Activated T-helper 1 cell treated with anti-CD3 and anti-CD28 coated beads, Interleukin-12 subunit alpha, Interleukin-12 subunit beta, Interleukin-2, Interleukin-4 antibody, amounts not matched to agents 30 ng/mL and 10 ng/mL and 1 ng/mL, durations not matched to agents 14 hours and 24 hours and 36 hours (primary cell): ENCODE measurements at regions not wholly inside any gene's neighbourhood (a gene's known extent, or its start where the extent isn't known, plus 50 kb on each side); places are given as distances from the start of the nearest gene placed in this dataset.

Experiments
- DNase-seq: peaks from one replicate; pipeline ENCODE4 v3.0.0; 2021; ENCODE audit warnings: low spot score
- H3K27ac Mint-ChIP-seq: one replicate; pipeline ENCODE4 v1.8.0; 2021; ENCODE audit warnings: mild to moderate bottlenecking, mixed read lengths
- H3K27me3 Mint-ChIP-seq: one replicate; pipeline ENCODE4 v1.8.0; 2022; ENCODE audit warnings: mild to moderate bottlenecking, moderate library complexity, mixed read lengths; ENCODE audit not compliant: insufficient read depth
- H3K36me3 Mint-ChIP-seq: one replicate; pipeline ENCODE4 v1.8.0; 2021; ENCODE audit warnings: low read depth, mixed read lengths
- H3K4me1 Mint-ChIP-seq: one replicate; pipeline ENCODE4 v1.8.0; 2021; ENCODE audit warnings: low read depth, mixed read lengths
- H3K4me3 Mint-ChIP-seq: one replicate; pipeline ENCODE4 v1.8.0; 2021; ENCODE audit warnings: mild to moderate bottlenecking, moderate library complexity, mixed read lengths
- H3K9me3 Mint-ChIP-seq: one replicate; pipeline ENCODE4 v1.8.0; 2021; ENCODE audit warnings: mixed read lengths
- intact Hi-C: fragments of 100-400 bp; cut with micrococcal nuclease; formaldehyde crosslinking; loops from one replicate; pipeline ENCODE4 v1.15.1; 2024

GRCh38 chr11:79932612-79933011 lies 491.8 kb upstream of the TENM4 start:
- intact Hi-C loops: no loop called here
- DNase-seq: no peak
- peaks cover 2% of the 10 kb centered on the region for H3K27me3 Mint-ChIP-seq
- H3K4me1 Mint-ChIP-seq: no peaks in the 10 kb centered on the region
- no peaks in the 10 kb centered on the region for H3K36me3 Mint-ChIP-seq
- peaks cover 5% of the 10 kb centered on the region for H3K9me3 Mint-ChIP-seq
- H3K27ac Mint-ChIP-seq: no peak overlapping the region
- H3K4me3 Mint-ChIP-seq: no peak overlapping the region

GRCh38 chr11:79931692-79932091 lies 490.9 kb upstream of the TENM4 start:
- Mint-ChIP-seq H3K4me3 (no peak overlapping the region), H3K36me3 (no peaks in the 10 kb centered on the region), H3K4me1 (no peaks in the 10 kb centered on the region), H3K9me3 (peaks cover 5% of the 10 kb centered on the region), H3K27ac (no peak overlapping the region), H3K27me3 (peaks cover 2% of the 10 kb centered on the region)
- intact Hi-C loops: no loop called here
- no peak for DNase-seq

- Mint-ChIP-seq H3K9me3 (peaks cover 5% of the 10 kb centered on the region), H3K27me3 (peaks cover 2% of the 10 kb centered on the region), H3K4me3 (no peak overlapping the region), H3K4me1 (no peaks in the 10 kb centered on the region), H3K36me3 (no peaks in the 10 kb centered on the region), H3K27ac (no peak overlapping the region)
- DNase-seq: no peak
- intact Hi-C loops: no loop called here
Observed at GRCh38 chr11:79926707-79927106, 485.9 kb upstream of the TENM4 start.

GRCh38 chr11:79925570-79925969 lies 484.7 kb upstream of the TENM4 start:
- Mint-ChIP-seq H3K36me3 (no peaks in the 10 kb centered on the region), H3K4me1 (no peaks in the 10 kb centered on the region)

DNA sequence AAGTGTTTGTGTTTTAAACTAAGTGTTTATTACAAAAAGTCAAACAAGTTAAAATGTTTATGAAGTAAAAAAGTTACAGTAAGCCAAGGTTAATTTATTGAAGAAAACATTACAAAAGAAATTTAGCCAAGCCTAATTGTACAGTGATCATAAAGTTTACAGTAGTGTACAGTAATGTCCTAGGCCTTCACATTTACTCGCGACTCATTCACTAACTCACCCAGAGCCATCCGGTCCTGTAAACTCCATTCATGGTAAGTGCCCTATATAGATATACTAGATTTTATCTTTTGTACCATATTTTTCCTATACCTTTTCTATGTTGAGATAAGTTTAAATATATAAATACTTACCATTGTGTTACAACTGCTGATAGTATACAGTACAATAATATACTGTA lies 481.8 kb upstream of the TENM4 start:
- Mint-ChIP-seq H3K4me1 (no peaks in the 10 kb centered on the region), H3K27ac (no peak overlapping the region), H3K4me3 (no peak overlapping the region), H3K36me3 (no peaks in the 10 kb centered on the region), H3K9me3 (no peaks in the 10 kb centered on the region), H3K27me3 (no peaks in the 10 kb centered on the region)
- DNase-seq: no peak
- intact Hi-C loops: no loop called here

More at GRCh38 chr11:79925570-79925969, 484.7 kb upstream of the TENM4 start:
- Mint-ChIP-seq H3K4me3 (no peak overlapping the region), H3K27me3 (peaks cover 2% of the 10 kb centered on the region), H3K9me3 (no peaks in the 10 kb centered on the region), H3K27ac (no peak overlapping the region)
- intact Hi-C loops: no loop called here
- DNase-seq: no peak

GRCh38 chr11:79920480-79920879 lies 479.6 kb upstream of the TENM4 start:
- intact Hi-C loops: no loop called here
- Mint-ChIP-seq H3K4me1 (no peaks in the 10 kb centered on the region), H3K27ac (no peak overlapping the region), H3K36me3 (no peaks in the 10 kb centered on the region), H3K9me3 (no peaks in the 10 kb centered on the region), H3K4me3 (no peak overlapping the region), H3K27me3 (no peaks in the 10 kb centered on the region)
- DNase-seq: no peak

DNA sequence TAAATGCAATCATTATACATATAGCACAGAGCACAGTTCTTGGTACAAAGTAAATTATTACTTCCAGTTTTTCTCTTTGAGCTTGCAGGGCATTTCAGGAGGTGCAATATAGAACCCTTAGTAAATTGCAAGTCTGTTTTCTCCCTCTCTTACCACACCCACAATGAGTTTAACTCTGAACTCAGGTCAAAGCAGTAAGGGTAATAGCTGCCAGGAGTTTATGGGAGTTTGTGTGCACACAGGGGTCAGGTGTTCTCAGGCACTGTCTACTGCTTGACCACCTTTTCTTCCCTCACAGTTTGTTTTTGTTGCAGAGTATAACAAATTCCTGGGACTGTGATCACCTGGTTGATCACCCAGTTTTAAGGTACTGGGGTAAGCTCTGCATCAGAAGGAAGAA lies 478.5 kb upstream of the TENM4 start:
- Mint-ChIP-seq H3K27ac (no peak overlapping the region), H3K27me3 (no peaks in the 10 kb centered on the region), H3K4me1 (no peaks in the 10 kb centered on the region), H3K9me3 (no peaks in the 10 kb centered on the region), H3K4me3 (no peak overlapping the region), H3K36me3 (no peaks in the 10 kb centered on the region)
- DNase-seq: no peak
- intact Hi-C loops: no loop called here

GRCh38 chr11:79918846-79919245 lies 478.0 kb upstream of the TENM4 start:
- intact Hi-C loops: no loop called here
- Mint-ChIP-seq H3K9me3 (no peaks in the 10 kb centered on the region), H3K27ac (no peak overlapping the region)

GRCh38 chr11:79906164-79906563 lies 465.3 kb upstream of the TENM4 start:
- peaks cover 12% of the 10 kb centered on the region for H3K9me3 Mint-ChIP-seq
- intact Hi-C loops: no loop called here
- no peaks in the 10 kb centered on the region for H3K36me3 Mint-ChIP-seq
- no peaks in the 10 kb centered on the region for H3K27me3 Mint-ChIP-seq
- H3K27ac Mint-ChIP-seq: no peak overlapping the region
- DNase-seq: no peak
- no peak overlapping the region for H3K4me3 Mint-ChIP-seq
- H3K4me1 Mint-ChIP-seq: no peaks in the 10 kb centered on the region

More at GRCh38 chr11:79918846-79919245, 478.0 kb upstream of the TENM4 start:
- H3K4me3 Mint-ChIP-seq: no peak overlapping the region
- no peak for DNase-seq
- H3K36me3 Mint-ChIP-seq: no peaks in the 10 kb centered on the region
- no peaks in the 10 kb centered on the region for H3K4me1 Mint-ChIP-seq
- no peaks in the 10 kb centered on the region for H3K27me3 Mint-ChIP-seq

DNA sequence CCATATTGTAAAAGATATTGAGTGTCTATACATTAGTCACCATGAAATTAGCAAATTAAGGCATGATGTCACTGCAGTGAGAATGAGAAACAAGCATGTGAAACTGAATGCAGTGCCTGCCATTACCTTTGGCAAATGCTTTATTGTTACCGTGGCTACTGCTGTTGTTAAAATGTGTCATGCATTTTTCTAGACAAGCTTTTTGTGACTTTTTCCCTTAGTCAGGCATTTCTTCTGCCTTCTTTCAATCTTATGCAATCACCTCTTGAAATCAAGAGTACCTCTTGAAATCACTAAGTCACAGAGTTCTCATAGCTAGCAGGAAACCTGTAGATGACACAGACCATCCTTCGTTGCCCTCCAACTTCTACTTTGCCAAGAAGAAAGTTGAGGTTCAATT lies 461.7 kb upstream of the TENM4 start:
- H3K4me3 Mint-ChIP-seq: no peak overlapping the region
- H3K27ac Mint-ChIP-seq: no peak overlapping the region
- no peak for DNase-seq
- H3K27me3 Mint-ChIP-seq: no peaks in the 10 kb centered on the region
- peaks cover 18% of the 10 kb centered on the region for H3K9me3 Mint-ChIP-seq
- H3K4me1 Mint-ChIP-seq: no peaks in the 10 kb centered on the region
- no peaks in the 10 kb centered on the region for H3K36me3 Mint-ChIP-seq
- intact Hi-C loops: no loop called here

- Mint-ChIP-seq H3K36me3 (no peaks in the 10 kb centered on the region), H3K4me1 (no peaks in the 10 kb centered on the region), H3K27me3 (no peaks in the 10 kb centered on the region), H3K9me3 (peaks cover 10% of the 10 kb centered on the region), H3K4me3 (no peak overlapping the region), H3K27ac (no peak overlapping the region)
- intact Hi-C loops: no loop called here
- DNase-seq: no peak
Observed at GRCh38 chr11:79897896-79898295, 457.1 kb upstream of the TENM4 start.

- Mint-ChIP-seq H3K36me3 (no peaks in the 10 kb centered on the region), H3K27ac (no peak overlapping the region), H3K27me3 (no peaks in the 10 kb centered on the region), H3K4me3 (no peak overlapping the region), H3K9me3 (peaks cover 10% of the 10 kb centered on the region), H3K4me1 (no peaks in the 10 kb centered on the region)
- intact Hi-C loops: no loop called here
- DNase-seq: no peak
Observed at GRCh38 chr11:79896258-79896657, 455.4 kb upstream of the TENM4 start.

DNA sequence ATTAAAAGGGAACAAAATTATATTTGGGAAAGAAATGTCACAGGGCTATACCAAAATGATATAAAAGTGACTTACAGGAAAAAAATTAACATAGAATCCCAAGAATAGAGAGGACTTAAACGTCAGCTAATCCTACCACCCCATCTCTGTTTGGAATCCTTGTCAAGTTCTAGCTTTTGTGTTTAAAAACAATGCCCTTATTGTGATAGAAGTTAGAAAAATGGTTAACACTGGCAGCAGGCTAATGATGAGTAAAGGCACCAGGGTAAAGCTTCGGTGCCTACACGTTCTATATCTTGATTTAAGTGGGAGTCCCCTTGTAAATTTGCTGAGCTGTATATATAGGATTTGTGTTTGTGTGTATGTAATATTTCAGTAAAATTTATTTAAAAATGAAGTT lies 453.3 kb upstream of the TENM4 start:
- no peak for DNase-seq
- H3K9me3 Mint-ChIP-seq: peaks cover 10% of the 10 kb centered on the region
- H3K4me3 Mint-ChIP-seq: no peak overlapping the region
- no peak overlapping the region for H3K27ac Mint-ChIP-seq
- no peaks in the 10 kb centered on the region for H3K27me3 Mint-ChIP-seq
- H3K36me3 Mint-ChIP-seq: no peaks in the 10 kb centered on the region
- H3K4me1 Mint-ChIP-seq: no peaks in the 10 kb centered on the region
- intact Hi-C loops: no loop called here

DNA sequence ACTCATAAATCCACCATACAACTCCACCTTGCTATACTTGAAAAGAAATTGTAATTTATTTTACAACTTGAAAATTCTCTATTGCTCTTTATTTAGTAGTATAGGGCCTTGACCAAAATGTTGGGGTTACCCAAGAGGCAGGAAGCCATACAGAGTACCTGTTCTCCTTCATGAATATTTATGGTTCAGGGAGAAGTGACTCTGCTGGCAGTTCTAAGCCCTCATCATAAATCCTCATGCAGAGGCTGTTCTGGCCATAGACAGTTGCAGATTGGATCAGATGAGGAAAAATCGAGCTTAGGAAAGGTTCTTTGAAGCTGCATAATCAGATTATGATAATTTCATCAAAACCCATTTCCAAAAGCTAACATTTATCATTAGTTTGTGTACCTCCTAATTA lies 449.4 kb upstream of the TENM4 start:
- no peak overlapping the region for H3K27ac Mint-ChIP-seq
- no peak for DNase-seq
- H3K4me1 Mint-ChIP-seq: no peaks in the 10 kb centered on the region

More for the DNA sequence above, 449.4 kb upstream of the TENM4 start:
- H3K36me3 Mint-ChIP-seq: no peaks in the 10 kb centered on the region
- no peaks in the 10 kb centered on the region for H3K9me3 Mint-ChIP-seq
- no peak overlapping the region for H3K4me3 Mint-ChIP-seq
- no peaks in the 10 kb centered on the region for H3K27me3 Mint-ChIP-seq
- intact Hi-C loops: no loop called here
